ENCODE measurements at regions not wholly inside any gene's neighbourhood (a gene's known extent, or its start where the extent isn't known, plus 50 kb on each side); places are given as distances from the start of the nearest gene placed in this dataset.

DNA sequence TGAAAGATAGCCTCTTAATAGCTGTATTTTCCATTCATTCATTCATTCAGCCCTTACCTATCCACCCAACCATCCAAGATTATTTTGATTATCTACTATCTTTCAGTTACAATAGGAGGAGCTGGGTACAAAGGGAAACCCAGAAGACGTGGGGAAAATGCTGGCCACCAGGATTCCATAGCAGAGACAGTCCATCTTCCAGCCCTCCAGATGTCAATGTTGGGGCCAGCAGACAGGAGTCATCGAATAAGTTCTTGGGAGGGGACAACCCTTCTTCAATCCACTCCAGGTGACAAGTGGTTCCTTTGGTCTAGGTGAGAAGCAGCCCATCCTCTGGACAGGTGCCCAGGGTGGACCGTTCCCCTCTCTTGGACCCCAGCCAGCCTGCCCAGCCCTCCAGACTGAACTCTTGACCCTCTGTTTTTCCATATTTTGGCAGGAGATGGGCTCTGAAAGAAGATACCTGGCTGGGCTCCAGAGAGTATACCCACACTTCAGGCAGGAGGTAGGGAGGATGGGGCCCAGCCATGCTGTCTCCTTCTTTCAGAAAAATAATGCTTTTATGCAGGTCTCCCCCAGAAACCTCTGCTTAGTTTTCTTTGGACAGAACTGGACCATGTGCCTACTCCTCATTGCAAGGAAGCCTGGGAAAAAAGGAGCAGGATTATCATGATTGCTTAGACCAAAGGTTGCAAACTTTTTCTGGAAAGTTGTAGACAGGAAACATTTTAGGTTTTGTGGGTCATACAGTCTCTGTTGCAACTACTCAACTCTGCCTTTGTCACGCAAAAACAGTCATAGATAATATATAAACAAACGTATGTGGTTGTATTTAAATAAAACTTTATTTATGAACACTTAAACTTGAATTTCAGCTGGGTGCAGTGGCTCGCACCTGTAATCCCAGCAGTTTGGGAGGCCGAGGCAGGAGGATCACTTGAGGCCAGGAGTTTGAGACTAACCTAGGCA is 95.5 kb upstream of the SMNDC1 start:
- no peaks in the 10 kb centered on the region for H3K36me3 Mint-ChIP-seq
- H3K4me1 Mint-ChIP-seq: peaks cover 48% of the 10 kb centered on the region
- no peak for ATAC-seq

DNA sequence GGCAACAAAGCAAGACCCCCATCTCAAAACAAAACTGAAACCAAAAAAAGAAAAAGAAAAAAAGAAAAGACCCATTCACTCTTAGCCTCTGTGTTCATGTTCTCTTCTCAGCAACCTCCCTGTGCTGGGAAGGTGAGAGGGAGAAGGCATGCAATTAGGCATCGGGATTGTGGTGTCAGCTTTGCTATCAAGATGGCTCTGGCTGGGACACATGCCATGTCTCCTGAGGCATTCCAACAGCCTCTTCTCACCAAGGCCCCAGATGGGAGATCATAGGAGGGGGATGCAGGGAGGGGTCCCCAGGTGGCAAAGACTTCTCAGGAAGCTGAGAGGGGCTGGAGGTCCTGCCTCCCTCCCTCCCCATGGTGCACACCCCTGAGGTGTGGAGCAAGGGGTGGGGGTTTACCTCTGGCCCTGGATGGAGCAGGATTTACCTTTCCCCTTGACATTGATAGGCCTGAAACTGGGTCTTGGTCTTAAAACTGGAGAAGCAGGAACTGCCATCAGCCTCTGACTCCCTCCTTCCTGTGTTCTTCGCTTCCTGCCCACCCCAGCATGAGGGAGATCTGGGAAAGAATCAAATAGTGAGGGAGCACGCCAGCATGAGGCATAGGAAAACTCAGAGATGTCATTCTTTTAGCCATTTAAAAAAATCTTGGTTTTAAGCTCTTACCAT is 96.2 kb upstream of the DUSP5 start:
- Mint-ChIP-seq H3K4me1 (peaks cover 42% of the 10 kb centered on the region), H3K9me3 (no peaks in the 10 kb centered on the region), H3K4me3 (no peak overlapping the region), H3K27ac (peak overlapping the region; percentile 2), H3K36me3 (no peaks in the 10 kb centered on the region)
- ATAC-seq: no peak
- no peak for DNase-seq (ENCODE audit: low spot score in 2 of 2)

More for the DNA sequence above, 95.5 kb upstream of the SMNDC1 start:
- H3K9me3 Mint-ChIP-seq: no peaks in the 10 kb centered on the region
- no peak overlapping the region for H3K27ac Mint-ChIP-seq
- DNase-seq (ENCODE audit: low spot score in 2 of 2): no peak
- no peak overlapping the region for H3K4me3 Mint-ChIP-seq

DNA sequence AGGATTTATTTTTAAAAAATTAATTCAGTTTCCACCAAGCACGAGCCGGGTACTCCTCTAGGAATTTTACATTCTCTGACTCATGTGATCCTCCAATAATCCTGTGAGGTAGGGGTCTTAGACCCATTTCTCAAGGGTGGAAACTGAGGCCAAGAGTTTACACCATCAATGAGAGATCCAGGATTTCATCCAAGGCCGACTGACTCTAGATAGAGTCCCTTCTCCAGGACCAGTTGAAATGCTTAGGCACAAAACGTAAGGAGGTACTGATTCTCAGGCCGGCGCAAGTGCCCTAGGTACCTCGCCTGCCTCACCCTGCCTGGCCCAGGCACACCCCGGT is 95.7 kb upstream of the DUSP5 start:
- no peaks in the 10 kb centered on the region for H3K9me3 Mint-ChIP-seq
- H3K27ac Mint-ChIP-seq: peak overlapping the region; percentile 2

DNA sequence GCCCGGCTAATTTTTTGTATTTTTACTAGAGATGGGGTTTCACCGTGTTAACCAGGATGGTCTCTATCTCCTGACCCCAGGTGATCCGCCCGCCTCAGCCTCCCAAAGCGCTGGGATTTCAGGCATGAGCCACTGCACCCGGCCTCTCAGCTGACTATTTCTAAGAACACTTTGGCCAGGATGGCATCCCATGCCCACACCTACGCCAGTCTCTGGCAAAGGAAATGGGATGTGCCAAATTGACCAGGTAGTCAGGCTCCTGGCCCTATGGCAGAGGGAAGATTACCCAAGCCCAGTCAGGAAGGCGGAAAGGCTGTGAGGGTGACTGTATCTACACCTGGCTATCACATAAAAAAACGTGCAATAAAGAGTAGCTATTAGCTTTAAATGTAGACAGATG is 94.1 kb upstream of the DUSP5 start:
- no peaks in the 10 kb centered on the region for H3K36me3 Mint-ChIP-seq
- H3K9me3 Mint-ChIP-seq: no peaks in the 10 kb centered on the region
- no peak overlapping the region for H3K4me3 Mint-ChIP-seq
- ATAC-seq (no peak), DNase-seq (ENCODE audit: low spot score in 2 of 2) (no peak)
- peaks cover 48% of the 10 kb centered on the region for H3K4me1 Mint-ChIP-seq
- no peak overlapping the region for H3K27ac Mint-ChIP-seq

More for the DNA sequence above, 95.7 kb upstream of the DUSP5 start:
- H3K4me1 Mint-ChIP-seq: peaks cover 42% of the 10 kb centered on the region
- no peaks in the 10 kb centered on the region for H3K36me3 Mint-ChIP-seq
- H3K4me3 Mint-ChIP-seq: no peak overlapping the region
- ATAC-seq (no peak), DNase-seq (ENCODE audit: low spot score in 2 of 2) (no peak)

DNA sequence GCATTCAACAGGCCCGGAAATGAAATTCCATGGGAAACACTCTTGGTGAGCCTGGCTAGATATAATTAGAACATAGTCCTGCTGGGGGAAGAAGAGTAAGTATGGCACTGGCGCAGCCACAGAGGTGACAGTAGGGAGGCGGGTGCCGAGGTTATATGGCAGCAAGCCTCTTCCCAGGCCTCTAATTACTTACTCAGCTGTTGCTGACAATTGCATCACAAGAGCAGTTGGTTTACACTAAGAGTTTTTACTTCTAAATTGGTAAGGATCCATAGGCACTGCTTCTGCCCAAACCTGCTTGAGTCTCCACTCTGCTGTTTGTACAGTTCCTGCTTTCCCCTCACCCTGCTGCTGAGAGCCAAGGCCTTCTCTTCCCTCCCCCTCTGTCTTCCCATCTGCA is 93.3 kb upstream of the DUSP5 start:
- no peaks in the 10 kb centered on the region for H3K9me3 Mint-ChIP-seq
- no peak overlapping the region for H3K4me3 Mint-ChIP-seq
- peak overlapping the region; percentile 35 for H3K27ac Mint-ChIP-seq
- peaks cover 48% of the 10 kb centered on the region for H3K4me1 Mint-ChIP-seq
- ATAC-seq (no peak), DNase-seq (ENCODE audit: low spot score in 2 of 2) (no peak)
- no peaks in the 10 kb centered on the region for H3K36me3 Mint-ChIP-seq

DNA sequence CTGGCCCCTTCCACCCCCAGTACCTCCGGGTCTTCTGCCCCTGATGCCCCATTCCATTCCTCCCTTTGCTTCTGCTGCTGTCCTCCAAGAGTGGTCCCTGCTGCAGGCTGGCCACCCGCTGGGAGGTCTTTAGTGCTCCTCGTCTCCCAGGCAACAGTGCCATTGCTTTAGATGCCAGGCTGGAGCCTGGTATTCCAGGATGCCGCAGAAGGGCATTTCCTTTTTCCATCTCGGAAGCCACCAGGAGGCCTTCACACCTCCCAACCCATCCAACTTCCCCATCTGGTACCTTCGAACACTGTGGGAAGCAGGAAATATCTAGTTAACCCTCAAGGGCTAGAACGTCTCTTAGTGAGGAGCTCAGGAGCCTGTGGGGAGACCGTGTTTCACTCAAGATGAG is 92.9 kb upstream of the DUSP5 start:
- DNase-seq (ENCODE audit: low spot score in 2 of 2): no peak
- ATAC-seq: no peak
- peak overlapping the region; percentile 35 for H3K27ac Mint-ChIP-seq
- peaks cover 52% of the 10 kb centered on the region for H3K4me1 Mint-ChIP-seq
- H3K9me3 Mint-ChIP-seq: no peaks in the 10 kb centered on the region
- no peak overlapping the region for H3K4me3 Mint-ChIP-seq
- no peaks in the 10 kb centered on the region for H3K36me3 Mint-ChIP-seq

DNA sequence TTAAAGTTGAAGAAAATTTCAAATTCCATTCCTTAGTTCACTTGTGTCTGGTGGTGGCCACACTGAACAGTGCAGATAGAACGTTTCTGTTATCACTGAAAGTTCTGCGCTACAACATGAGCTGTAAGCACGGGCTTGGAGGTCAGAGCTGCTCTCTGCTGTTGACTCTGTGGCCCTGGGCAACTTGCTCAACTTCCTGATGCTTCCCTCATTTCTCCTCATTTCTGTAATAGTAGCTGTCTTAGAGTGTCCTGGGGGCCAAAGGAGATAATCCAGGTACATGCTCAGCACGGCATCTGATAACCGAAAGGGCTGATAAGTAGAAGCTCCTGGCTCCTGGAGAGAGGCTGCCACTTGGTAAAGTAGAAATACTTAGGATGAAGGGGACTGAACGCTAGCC is 92.3 kb upstream of the DUSP5 start:
- DNase-seq (ENCODE audit: low spot score in 2 of 2): no peak
- Mint-ChIP-seq H3K9me3 (no peaks in the 10 kb centered on the region), H3K4me1 (peaks cover 58% of the 10 kb centered on the region), H3K36me3 (no peaks in the 10 kb centered on the region), H3K4me3 (no peak overlapping the region), H3K27ac (no peak overlapping the region)
- ATAC-seq: no peak

DNA sequence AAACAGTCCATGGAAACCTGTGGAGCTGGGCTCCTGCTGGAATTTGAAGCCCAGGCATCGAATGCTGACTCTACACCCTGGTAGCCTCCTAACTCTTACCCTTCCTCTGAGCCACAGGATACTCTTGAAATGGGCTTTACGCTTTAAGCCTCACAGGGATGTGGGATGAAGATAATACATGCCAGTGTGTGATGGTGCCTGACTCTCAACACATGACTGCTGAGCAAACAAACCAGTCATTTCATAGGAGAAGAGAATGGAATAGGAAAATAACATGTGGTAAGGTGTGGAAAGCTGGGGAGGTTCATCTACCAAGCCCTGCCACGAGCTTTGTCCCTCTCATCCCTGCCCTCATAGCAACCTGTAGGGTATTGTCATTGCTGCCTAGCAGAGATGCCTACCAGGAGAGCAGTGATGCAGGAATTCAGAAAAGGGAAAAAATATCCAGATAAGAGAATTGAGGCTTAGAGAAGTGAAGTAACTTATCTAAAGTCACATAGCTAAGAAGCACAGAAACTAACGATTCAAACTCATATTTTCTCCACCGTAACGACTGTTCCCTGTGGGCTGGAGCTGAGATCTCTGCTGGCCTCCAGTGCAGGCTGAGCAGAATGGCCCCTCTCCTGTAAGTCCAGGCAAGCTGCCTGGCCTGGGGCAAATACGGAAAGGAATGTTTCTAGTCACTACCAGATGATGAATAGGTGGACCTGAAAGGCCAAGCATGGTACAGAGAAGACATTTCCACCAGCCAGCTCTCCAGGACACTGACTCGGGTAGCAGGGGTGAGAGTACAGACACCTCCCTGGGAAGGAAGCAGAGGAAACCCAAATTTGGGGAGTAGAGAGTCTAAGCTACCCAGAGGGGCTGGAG is 90.2 kb upstream of the DUSP5 start:
- H3K27ac Mint-ChIP-seq: peak overlapping the region; percentile 52
- H3K4me3 Mint-ChIP-seq: no peak overlapping the region
- peaks cover 6% of the 10 kb centered on the region for H3K36me3 Mint-ChIP-seq

DNA sequence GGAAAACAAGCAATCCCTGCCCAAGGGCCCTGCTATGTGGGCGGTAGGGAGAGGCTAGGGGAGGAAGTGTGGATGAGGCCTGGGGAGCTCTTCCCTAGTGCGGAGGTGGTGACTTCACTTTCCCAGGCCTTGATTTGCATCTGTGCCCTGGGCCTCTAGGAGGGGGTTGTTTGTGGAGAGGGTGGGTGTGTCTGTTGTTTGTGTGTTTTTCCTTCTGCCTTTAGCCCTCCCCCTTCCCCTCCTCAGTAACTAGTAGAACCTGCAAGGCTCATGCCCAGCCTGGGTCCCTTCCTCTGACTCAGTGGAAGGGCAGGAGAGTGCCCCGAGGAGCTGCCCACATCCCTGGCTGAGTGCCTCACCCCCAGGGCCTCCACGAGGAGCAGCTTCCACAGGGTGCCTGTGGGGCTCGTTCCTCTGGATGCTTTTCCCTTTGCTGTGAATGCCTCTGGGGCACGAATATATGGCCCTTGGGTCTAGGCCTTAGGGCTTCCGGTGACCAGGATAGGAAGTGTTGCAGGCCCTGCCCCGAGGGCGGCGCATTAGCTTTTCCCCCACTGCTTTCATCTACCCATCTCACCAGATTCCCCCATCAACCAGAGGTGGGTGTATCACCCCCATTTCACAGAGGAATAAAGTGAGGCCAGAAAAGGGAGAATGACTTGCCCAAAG is 89.4 kb upstream of the DUSP5 start:
- Mint-ChIP-seq H3K27ac (peak overlapping the region; percentile 52), H3K4me1 (peaks cover 72% of the 10 kb centered on the region), H3K36me3 (peaks cover 7% of the 10 kb centered on the region), H3K9me3 (no peaks in the 10 kb centered on the region), H3K4me3 (no peak overlapping the region)
- ATAC-seq (no peak), DNase-seq (ENCODE audit: low spot score in 2 of 2) (no peak)

More for the DNA sequence above, 90.2 kb upstream of the DUSP5 start:
- DNase-seq (ENCODE audit: low spot score in 2 of 2) (no peak), ATAC-seq (no peak)
- Mint-ChIP-seq H3K9me3 (no peaks in the 10 kb centered on the region), H3K4me1 (peaks cover 65% of the 10 kb centered on the region)

DNA sequence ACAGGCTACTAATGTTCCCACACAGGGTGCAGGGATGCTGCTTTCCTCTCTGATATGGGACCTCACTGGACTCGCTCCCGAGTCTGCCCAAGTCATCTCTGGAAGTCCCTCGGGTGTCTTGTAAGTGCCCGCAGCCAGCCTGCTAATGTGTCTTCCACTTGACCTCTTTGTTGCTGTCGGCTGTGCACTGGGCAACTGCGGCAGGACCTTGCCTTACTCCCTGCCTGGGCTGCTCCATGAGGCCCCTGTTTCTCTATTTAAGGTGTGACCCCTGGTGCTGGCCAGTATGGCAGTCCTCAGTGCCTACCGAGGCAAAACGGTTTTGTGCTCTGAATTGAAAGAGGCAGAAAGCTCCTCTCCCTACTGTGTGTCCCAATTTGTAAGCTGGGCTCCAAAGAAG is 88.8 kb upstream of the DUSP5 start:
- H3K9me3 Mint-ChIP-seq: no peaks in the 10 kb centered on the region
- H3K36me3 Mint-ChIP-seq: peaks cover 11% of the 10 kb centered on the region
- H3K27ac Mint-ChIP-seq: peak overlapping the region; percentile 52

DNA sequence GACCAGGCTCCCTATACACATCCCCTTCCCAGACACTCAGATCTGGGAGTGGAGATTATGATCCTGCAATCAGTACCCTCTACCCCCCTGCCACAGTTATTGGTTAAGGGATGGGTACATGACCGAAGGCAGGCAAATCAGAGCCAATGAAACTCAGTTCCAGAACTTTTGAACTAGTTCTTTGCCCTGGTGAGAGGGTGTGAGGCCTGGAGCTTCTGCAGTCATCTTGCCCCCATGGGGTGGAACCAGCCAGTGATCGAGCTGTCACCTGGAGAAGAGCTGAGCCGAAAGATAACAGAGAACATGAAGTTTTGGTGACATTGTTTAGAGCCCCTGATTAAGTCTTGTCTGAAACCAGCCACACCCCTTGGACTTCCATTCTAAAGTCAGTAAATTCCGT is 88.2 kb upstream of the DUSP5 start:
- peaks cover 82% of the 10 kb centered on the region for H3K4me1 Mint-ChIP-seq

More for the DNA sequence above, 88.8 kb upstream of the DUSP5 start:
- DNase-seq (ENCODE audit: low spot score in 2 of 2) (no peak), ATAC-seq (no peak)
- Mint-ChIP-seq H3K4me1 (peaks cover 78% of the 10 kb centered on the region), H3K4me3 (no peak overlapping the region)

DNA sequence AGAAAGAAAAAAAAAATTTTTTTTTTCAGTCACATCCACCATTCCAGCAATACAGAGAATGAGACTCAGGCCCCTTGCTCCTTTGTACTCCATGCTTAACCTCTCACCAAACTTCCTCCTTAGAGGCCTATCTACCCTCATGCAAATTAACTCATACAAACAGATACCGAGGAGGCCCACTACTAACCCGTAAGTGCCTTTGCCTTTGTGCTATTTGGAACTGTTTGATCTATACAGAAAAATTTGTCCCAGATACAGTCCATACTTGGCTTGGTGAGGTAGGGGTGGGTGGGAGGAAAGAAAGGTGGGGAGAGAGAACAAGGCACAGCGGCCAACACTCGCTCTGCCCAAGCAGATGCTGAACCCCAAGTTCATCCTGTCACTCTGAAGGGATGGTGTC is 87.8 kb upstream of the DUSP5 start:
- peaks cover 82% of the 10 kb centered on the region for H3K4me1 Mint-ChIP-seq
- DNase-seq (ENCODE audit: low spot score in 2 of 2) (no peak), ATAC-seq (no peak)
- H3K36me3 Mint-ChIP-seq: peaks cover 18% of the 10 kb centered on the region
- H3K27ac Mint-ChIP-seq: peak overlapping the region; percentile 24
- no peak overlapping the region for H3K4me3 Mint-ChIP-seq
- H3K9me3 Mint-ChIP-seq: no peaks in the 10 kb centered on the region

More for the DNA sequence above, 88.2 kb upstream of the DUSP5 start:
- DNase-seq (ENCODE audit: low spot score in 2 of 2) (no peak), ATAC-seq (no peak)
- no peak overlapping the region for H3K4me3 Mint-ChIP-seq
- H3K9me3 Mint-ChIP-seq: no peaks in the 10 kb centered on the region
- H3K27ac Mint-ChIP-seq: no peak overlapping the region
- peaks cover 14% of the 10 kb centered on the region for H3K36me3 Mint-ChIP-seq

DNA sequence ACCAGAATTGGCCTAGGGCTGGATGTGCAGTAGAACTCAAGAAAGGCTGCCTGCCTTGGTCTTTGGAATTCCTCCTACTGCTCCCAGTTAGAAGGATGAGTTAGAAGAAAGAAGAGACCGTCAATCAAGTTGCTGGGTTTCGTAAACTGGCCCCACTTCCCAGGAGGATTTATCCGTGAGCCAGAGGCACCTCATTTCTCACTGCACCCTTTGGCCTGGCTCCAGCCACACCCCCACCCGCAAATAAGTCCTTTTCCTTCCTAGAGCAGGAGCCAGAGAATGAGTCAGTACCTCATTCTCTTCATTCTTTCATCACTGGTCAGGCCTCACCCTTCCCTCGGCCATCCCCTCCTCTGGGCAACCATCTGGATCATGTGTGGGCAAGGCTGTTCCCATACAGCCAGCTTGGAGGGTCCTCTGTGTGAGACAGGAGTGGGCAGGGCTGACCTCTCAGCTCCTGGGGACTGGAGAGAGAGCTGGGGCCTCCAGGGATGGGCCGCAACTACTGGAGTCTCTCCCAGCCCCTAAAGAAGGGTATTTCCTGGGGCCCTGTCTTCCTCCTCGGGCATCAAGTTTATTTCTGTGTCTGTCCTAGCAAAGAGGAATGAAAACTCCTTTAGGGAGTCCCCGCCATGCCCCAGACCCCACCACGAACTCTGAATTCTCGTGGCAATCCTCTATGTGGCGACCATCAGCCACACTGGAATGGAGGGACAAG is 87.2 kb upstream of the DUSP5 start:
- ATAC-seq: no peak
- Mint-ChIP-seq H3K9me3 (no peaks in the 10 kb centered on the region), H3K4me1 (peaks cover 87% of the 10 kb centered on the region), H3K36me3 (peaks cover 19% of the 10 kb centered on the region), H3K27ac (peak overlapping the region; percentile 24), H3K4me3 (no peak overlapping the region)
- DNase-seq (ENCODE audit: low spot score in 2 of 2): no peak

DNA sequence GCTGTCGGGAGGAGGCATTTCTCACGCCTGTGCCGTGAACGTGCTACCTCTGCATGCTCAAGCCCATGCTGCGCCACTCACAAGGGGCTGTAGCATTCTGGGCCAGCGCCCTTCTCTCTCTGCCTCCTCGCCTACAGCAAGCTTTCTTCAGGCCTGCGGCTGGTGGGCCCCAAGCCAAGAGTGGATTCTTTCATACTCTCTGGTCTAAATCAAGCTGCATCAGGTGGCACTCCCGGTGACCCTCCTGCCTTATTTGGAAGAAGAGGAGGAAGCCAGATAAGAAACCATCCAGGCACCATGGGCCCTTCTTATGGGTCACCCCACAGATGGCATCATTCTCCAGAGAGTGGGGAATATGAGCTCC is 86.7 kb upstream of the DUSP5 start:
- no peak overlapping the region for H3K4me3 Mint-ChIP-seq
- H3K27ac Mint-ChIP-seq: peak overlapping the region; percentile 24
- no peaks in the 10 kb centered on the region for H3K9me3 Mint-ChIP-seq
- H3K4me1 Mint-ChIP-seq: peaks cover 89% of the 10 kb centered on the region
- no peak for DNase-seq (ENCODE audit: low spot score in 2 of 2)
- ATAC-seq: no peak
- H3K36me3 Mint-ChIP-seq: peaks cover 19% of the 10 kb centered on the region

All from stimulated activated effector memory CD8-positive, alpha-beta T cell treated with anti-CD3 and anti-CD28 coated beads, Interleukin-12 subunit alpha, Interleukin-12 subunit beta, amount 100 ng/mL, for 72 hours (primary cell).